OCI-LY3 (cell line): ENCODE measurements at regions not wholly inside any gene's neighbourhood (a gene's known extent, or its start where the extent isn't known, plus 50 kb on each side); places are given as distances from the start of the nearest gene placed in this dataset.

ENCODE experiments used
- H2AFZ ChIP-seq: fragments of 200-600, 300-600 bp; shearing (Covaris generic); 2 replicates; pipeline ENCODE4 v1.6.0; 2014; ENCODE audit warnings: antibody characterized with exemption, low read depth, low read length
- H3K27ac ChIP-seq: fragments of 200-600, 300-600 bp; sonication (generic); 2 replicates; pipeline ENCODE4 v1.5.1; 2014; ENCODE audit warnings: mild to moderate bottlenecking, low read length, moderate library complexity, mixed read lengths
- H3K27me3 ChIP-seq: fragments of 200-600, 300-600 bp; sonication (generic); 2 replicates; pipeline ENCODE4 v1.6.1; 2014; ENCODE audit warnings: low read depth, low read length, mixed read lengths
- H3K36me3 ChIP-seq: fragments of 200-600, 300-600 bp; sonication (generic); replicated peaks from 2 replicates; pipeline ENCODE3; 2014; ENCODE audit warnings: low read depth, low read length, mixed read lengths
- H3K4me1 ChIP-seq: fragments of 300-600, 200-600 bp; sonication (generic); 2 replicates; pipeline ENCODE4 v1.6.1; 2014; ENCODE audit warnings: low read length, mixed read lengths
- H3K4me2 ChIP-seq: fragments of 200-600, 300-600 bp; sonication (generic); 2 replicates; pipeline ENCODE4 v1.6.1; 2014; ENCODE audit warnings: low read length, mixed read lengths
- H3K4me3 ChIP-seq: fragments of 300-600, 200-600 bp; sonication (generic); 2 replicates; pipeline ENCODE4 v1.5.1; 2014; ENCODE audit warnings: antibody characterized with exemption, mild to moderate bottlenecking, low read length, moderate library complexity
- H3K79me2 ChIP-seq: fragments of 300-600, 200-600 bp; shearing (Covaris generic); 2 replicates; pipeline ENCODE4 v1.6.1; 2014; ENCODE audit warnings: mild to moderate bottlenecking, low read length, mixed read lengths
- H3K9ac ChIP-seq: fragments of 300-600, 200-600 bp; shearing (Covaris generic); 2 replicates; pipeline ENCODE4 v1.6.0; 2014; ENCODE audit warnings: mild to moderate bottlenecking, low read length, moderate library complexity
- H3K9me3 ChIP-seq: fragments of 200-600, 300-600 bp; shearing (Covaris generic); 2 replicates; pipeline ENCODE4 v1.6.1; 2014; ENCODE audit warnings: low read length, mixed read lengths; ENCODE audit not compliant: insufficient read depth
- H4K20me1 ChIP-seq: fragments of 200-600, 300-600 bp; sonication (generic); 2 replicates; pipeline ENCODE4 v1.6.1; 2016; ENCODE audit warnings: low read length, mixed read lengths; ENCODE audit not compliant: insufficient read depth
- CTCF ChIP-seq: fragments of 200-600, 300-600 bp; sonication (generic); IDR thresholded peaks from 2 replicates; pipeline ENCODE4 v1.5.1; 2014; ENCODE audit warnings: antibody characterized with exemption, low read length, low read depth
- EZH2phosphoT487 ChIP-seq: fragments of 200-600 bp; shearing (Covaris generic); IDR thresholded peaks from 2 replicates; pipeline ENCODE4 v1.6.1; 2018; ENCODE audit warnings: antibody characterized with exemption, mixed run types, low read depth

DNA sequence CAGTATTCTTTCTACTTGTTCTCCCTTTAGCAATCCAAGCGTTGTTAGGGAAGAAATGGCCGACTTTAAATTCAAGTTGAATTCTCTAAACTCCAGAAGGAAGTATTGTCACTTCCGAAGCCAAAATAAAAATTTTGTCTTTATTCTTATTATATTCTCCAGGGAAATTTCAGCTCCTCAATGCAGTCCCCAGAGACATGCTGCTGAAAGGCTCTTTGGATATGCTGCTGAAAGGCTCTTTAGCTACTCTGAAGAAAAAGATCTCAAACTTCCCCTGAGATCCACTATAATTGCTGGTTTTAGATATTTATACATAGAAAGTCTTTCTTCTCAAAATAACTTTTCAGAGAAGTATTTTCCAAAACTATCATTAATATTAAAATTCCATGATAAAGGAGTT, 92.3 kb upstream of the PARP8 start:
- Histone ChIP-seq H4K20me1 (no peaks in the 10 kb centered on the region), H3K4me2 (no peak overlapping the region), H2AFZ (no peak overlapping the region), H3K9ac (no peak overlapping the region), H3K9me3 (no peaks in the 10 kb centered on the region), H3K27ac (no peak overlapping the region), H3K4me1 (peaks cover 10% of the 10 kb centered on the region), H3K27me3 (no peaks in the 10 kb centered on the region), H3K36me3 (no peaks in the 10 kb centered on the region), H3K4me3 (no peak overlapping the region), H3K79me2 (no peaks in the 10 kb centered on the region)
- TF ChIP-seq EZH2phosphoT487: no peak
- TF ChIP-seq CTCF: no peak

GRCh38 chr5:50575740-50576139, 90.7 kb upstream of the PARP8 start:
- Histone ChIP-seq H3K4me3 (no peak overlapping the region), H3K36me3 (no peaks in the 10 kb centered on the region), H3K4me1 (peaks cover 10% of the 10 kb centered on the region), H2AFZ (no peak overlapping the region), H3K4me2 (no peak overlapping the region), H3K27me3 (no peaks in the 10 kb centered on the region), H3K79me2 (no peaks in the 10 kb centered on the region), H3K9ac (no peak overlapping the region), H4K20me1 (no peaks in the 10 kb centered on the region), H3K9me3 (no peaks in the 10 kb centered on the region), H3K27ac (no peak overlapping the region)
- no peak for TF ChIP-seq CTCF
- no peak for TF ChIP-seq EZH2phosphoT487

- TF ChIP-seq EZH2phosphoT487 (no peak), CTCF (no peak)
- Histone ChIP-seq H3K36me3 (no peaks in the 10 kb centered on the region), H2AFZ (no peak overlapping the region), H3K4me2 (no peak overlapping the region), H3K27me3 (no peaks in the 10 kb centered on the region), H3K4me1 (peaks cover 10% of the 10 kb centered on the region), H3K9ac (no peak overlapping the region), H3K9me3 (no peaks in the 10 kb centered on the region), H3K27ac (no peak overlapping the region), H3K4me3 (no peak overlapping the region), H4K20me1 (no peaks in the 10 kb centered on the region), H3K79me2 (no peaks in the 10 kb centered on the region)
Observed at GRCh38 chr5:50576265-50576664, 90.2 kb upstream of the PARP8 start.

GRCh38 chr5:50576686-50577256, 89.7 kb upstream of the PARP8 start:
- Histone ChIP-seq H3K27ac (no peak overlapping the region), H3K79me2 (no peaks in the 10 kb centered on the region), H3K9ac (no peak overlapping the region), H3K4me3 (no peak overlapping the region), H3K4me1 (peaks cover 10% of the 10 kb centered on the region), H3K9me3 (no peaks in the 10 kb centered on the region), H3K4me2 (no peak overlapping the region), H3K36me3 (no peaks in the 10 kb centered on the region), H4K20me1 (no peaks in the 10 kb centered on the region), H3K27me3 (no peaks in the 10 kb centered on the region), H2AFZ (no peak overlapping the region)
- TF ChIP-seq EZH2phosphoT487: no peak
- TF ChIP-seq CTCF: no peak
